ENCODE measurements at regions not wholly inside any gene's neighbourhood (a gene's known extent, or its start where the extent isn't known, plus 50 kb on each side); places are given as distances from the start of the nearest gene placed in this dataset.

DNA sequence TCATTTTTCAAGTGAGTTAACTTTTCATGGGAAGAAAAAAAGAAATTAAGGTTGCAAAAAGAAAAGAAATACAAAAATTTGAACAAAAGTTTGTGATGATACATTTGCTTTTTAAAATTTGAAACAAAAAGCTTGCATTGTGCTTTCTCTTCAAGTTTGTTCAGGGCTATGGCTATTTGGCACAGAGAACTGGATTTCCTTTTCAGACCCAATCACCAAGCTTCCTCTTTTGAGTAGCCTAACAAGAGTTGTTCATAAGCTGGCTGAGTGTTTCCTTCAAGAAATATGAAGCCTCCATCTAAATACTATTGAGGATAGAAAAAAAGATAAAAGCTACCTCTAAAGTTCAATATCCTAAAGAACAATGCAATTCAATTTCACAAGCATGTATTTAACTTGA is 787.8 kb downstream of the LIG4 start:
- no peaks in the 10 kb centered on the region for H3K9me3 ChIP-seq (ENCODE audit: control insufficient read depth, low read length)
- H3K27ac ChIP-seq (ENCODE audit: insufficient read depth, low read depth, low read length, poor library complexity, severe bottlenecking), result no peak overlapping the region
- H3K27me3 ChIP-seq (ENCODE audit: control insufficient read depth, insufficient read depth, low read length, poor library complexity, severe bottlenecking), result no peaks in the 10 kb centered on the region
- no peaks in the 10 kb centered on the region for H3K4me1 ChIP-seq (ENCODE audit: control insufficient read depth, insufficient read depth, low read length)
- H3K36me3 ChIP-seq (ENCODE audit: control insufficient read depth, insufficient read depth, low read length), result no peaks in the 10 kb centered on the region
- H3K4me3 ChIP-seq (ENCODE audit: insufficient read depth, low read depth, low read length), result no peak overlapping the region

DNA sequence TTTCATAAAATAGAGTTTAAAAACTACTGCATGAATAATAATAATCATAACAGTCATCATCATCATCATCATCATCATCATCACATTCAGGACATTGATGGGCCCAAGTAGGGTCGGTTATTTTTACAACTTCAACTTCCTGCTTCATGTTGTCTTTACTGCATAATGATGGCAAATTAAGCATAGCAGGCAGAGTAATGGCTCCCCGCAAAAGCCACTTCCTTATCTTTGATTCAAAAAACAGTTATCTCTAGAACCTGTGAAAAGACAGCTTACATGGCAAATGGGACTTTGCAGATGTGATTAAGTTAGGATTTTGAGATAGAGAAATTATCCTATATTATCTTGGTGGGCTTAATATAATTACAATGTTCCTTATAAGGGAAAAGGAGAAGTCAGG is 792.9 kb downstream of the LIG4 start:
- Histone ChIP-seq H3K27ac (ENCODE audit: insufficient read depth, low read depth, low read length, poor library complexity, severe bottlenecking) (no peak overlapping the region), H3K36me3 (ENCODE audit: control insufficient read depth, insufficient read depth, low read length) (no peaks in the 10 kb centered on the region), H3K4me1 (ENCODE audit: control insufficient read depth, insufficient read depth, low read length) (no peaks in the 10 kb centered on the region), H3K9me3 (ENCODE audit: control insufficient read depth, low read length) (no peaks in the 10 kb centered on the region), H3K27me3 (ENCODE audit: control insufficient read depth, insufficient read depth, low read length, poor library complexity, severe bottlenecking) (no peaks in the 10 kb centered on the region), H3K4me3 (ENCODE audit: insufficient read depth, low read depth, low read length) (no peak overlapping the region)
- 95 to 100% methylated on average over 2 of the region's 2 CpGs for WGBS, 2 experiments

DNA sequence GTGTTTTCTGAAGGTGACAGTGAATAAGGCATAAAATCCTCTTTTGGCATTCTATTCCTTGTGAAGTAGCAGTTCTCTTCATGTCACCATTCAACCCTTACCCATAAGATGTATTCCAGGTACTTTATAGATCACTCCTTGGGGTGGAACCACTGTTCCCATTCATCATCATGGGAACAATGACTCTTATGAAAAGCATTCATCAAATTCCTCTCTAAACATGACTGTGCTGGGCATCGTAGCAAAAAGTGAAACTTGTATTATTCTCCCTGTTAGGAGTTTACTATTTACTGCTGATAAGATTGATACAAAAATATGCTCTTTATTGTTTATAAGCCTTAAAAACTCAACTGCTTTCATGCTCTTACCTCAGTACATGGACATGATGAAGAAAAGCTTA is 793.4 kb downstream of the LIG4 start:
- H3K27ac ChIP-seq (ENCODE audit: insufficient read depth, low read depth, low read length, poor library complexity, severe bottlenecking), result no peak overlapping the region
- H3K4me1 ChIP-seq (ENCODE audit: control insufficient read depth, insufficient read depth, low read length), result no peaks in the 10 kb centered on the region
- H3K27me3 ChIP-seq (ENCODE audit: control insufficient read depth, insufficient read depth, low read length, poor library complexity, severe bottlenecking), result no peaks in the 10 kb centered on the region
- H3K9me3 ChIP-seq (ENCODE audit: control insufficient read depth, low read length), result no peaks in the 10 kb centered on the region
- H3K4me3 ChIP-seq (ENCODE audit: insufficient read depth, low read depth, low read length), result no peak overlapping the region
- WGBS, 2 experiments, result no CpG with 5 or more reads among the region's 1 CpG
- no peaks in the 10 kb centered on the region for H3K36me3 ChIP-seq (ENCODE audit: control insufficient read depth, insufficient read depth, low read length)

DNA sequence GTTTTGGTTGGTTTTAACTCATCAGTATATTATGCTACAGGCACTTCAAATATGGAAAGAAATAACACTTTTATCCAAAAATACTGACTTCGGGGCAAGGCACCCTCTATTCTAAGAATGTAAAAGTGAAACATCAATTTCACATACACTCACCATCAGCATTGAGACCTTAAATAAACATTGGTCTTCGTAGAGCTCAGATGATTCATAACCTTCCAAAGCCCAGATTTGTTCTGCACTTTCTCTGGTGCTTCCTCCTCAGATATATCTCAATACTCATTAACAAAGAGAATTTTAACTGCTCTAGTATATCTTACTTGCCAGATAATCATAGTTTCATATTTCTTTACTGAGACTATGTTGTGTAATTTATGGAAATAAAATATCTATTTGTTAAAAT is 794.3 kb downstream of the LIG4 start:
- H3K27me3 ChIP-seq (ENCODE audit: control insufficient read depth, insufficient read depth, low read length, poor library complexity, severe bottlenecking), result no peaks in the 10 kb centered on the region
- H3K27ac ChIP-seq (ENCODE audit: insufficient read depth, low read depth, low read length, poor library complexity, severe bottlenecking), result no peak overlapping the region
- no peaks in the 10 kb centered on the region for H3K4me1 ChIP-seq (ENCODE audit: control insufficient read depth, insufficient read depth, low read length)
- H3K9me3 ChIP-seq (ENCODE audit: control insufficient read depth, low read length), result no peaks in the 10 kb centered on the region
- WGBS, 2 experiments, result 89 to 98% methylated on average over 2 of the region's 2 CpGs
- H3K36me3 ChIP-seq (ENCODE audit: control insufficient read depth, insufficient read depth, low read length), result no peaks in the 10 kb centered on the region
- H3K4me3 ChIP-seq (ENCODE audit: insufficient read depth, low read depth, low read length), result no peak overlapping the region

DNA sequence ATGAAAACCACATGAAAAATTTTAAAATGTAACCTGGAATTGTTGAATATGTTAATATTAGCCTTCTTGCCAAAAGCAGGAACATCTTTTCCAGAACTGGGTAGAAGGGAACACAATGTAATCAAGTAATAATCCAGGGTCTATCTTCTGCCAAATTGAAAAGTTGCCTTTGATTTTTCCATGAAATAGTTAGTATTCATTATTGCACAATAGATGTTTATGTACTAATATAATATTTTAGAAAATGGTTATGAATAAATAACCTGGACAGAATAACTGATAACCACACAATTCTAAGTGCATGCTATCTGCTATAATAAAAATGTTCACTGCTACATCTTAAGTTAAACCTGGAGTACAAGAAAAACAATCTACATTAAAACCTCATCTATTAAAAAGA is 802.3 kb downstream of the LIG4 start:
- no peak overlapping the region for H3K4me3 ChIP-seq (ENCODE audit: insufficient read depth, low read depth, low read length)
- no peaks in the 10 kb centered on the region for H3K4me1 ChIP-seq (ENCODE audit: control insufficient read depth, insufficient read depth, low read length)
- no peaks in the 10 kb centered on the region for H3K27me3 ChIP-seq (ENCODE audit: control insufficient read depth, insufficient read depth, low read length, poor library complexity, severe bottlenecking)
- H3K36me3 ChIP-seq (ENCODE audit: control insufficient read depth, insufficient read depth, low read length), result no peaks in the 10 kb centered on the region
- no peaks in the 10 kb centered on the region for H3K9me3 ChIP-seq (ENCODE audit: control insufficient read depth, low read length)
- H3K27ac ChIP-seq (ENCODE audit: insufficient read depth, low read depth, low read length, poor library complexity, severe bottlenecking), result no peak overlapping the region

DNA sequence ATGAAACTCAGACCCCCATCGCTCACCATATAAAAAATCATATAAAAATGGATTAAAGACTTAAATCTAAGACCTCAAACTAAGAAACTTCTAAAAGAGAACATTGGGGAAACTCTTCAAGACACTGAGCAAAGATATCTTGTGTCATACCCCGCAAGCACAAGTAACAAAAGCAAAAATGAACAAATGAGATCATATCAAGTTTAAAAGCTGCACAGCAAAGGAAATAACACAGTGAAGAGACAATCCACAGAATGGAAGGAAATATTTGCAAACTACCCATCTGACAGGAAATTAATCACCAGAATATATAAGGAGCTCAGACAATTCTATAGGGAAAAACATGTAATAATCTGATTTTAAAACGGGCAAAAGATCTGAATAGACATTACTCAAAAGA is 808.3 kb downstream of the LIG4 start:
- Histone ChIP-seq H3K9me3 (ENCODE audit: control insufficient read depth, low read length) (peaks cover 2% of the 10 kb centered on the region), H3K27me3 (ENCODE audit: control insufficient read depth, insufficient read depth, low read length, poor library complexity, severe bottlenecking) (no peaks in the 10 kb centered on the region), H3K4me1 (ENCODE audit: control insufficient read depth, insufficient read depth, low read length) (no peaks in the 10 kb centered on the region), H3K36me3 (ENCODE audit: control insufficient read depth, insufficient read depth, low read length) (no peaks in the 10 kb centered on the region), H3K27ac (ENCODE audit: insufficient read depth, low read depth, low read length, poor library complexity, severe bottlenecking) (no peak overlapping the region), H3K4me3 (ENCODE audit: insufficient read depth, low read depth, low read length) (no peak overlapping the region)
- WGBS, 2 experiments, result 92 to 93% methylated on average over 2 to 3 of the region's 3 CpGs

DNA sequence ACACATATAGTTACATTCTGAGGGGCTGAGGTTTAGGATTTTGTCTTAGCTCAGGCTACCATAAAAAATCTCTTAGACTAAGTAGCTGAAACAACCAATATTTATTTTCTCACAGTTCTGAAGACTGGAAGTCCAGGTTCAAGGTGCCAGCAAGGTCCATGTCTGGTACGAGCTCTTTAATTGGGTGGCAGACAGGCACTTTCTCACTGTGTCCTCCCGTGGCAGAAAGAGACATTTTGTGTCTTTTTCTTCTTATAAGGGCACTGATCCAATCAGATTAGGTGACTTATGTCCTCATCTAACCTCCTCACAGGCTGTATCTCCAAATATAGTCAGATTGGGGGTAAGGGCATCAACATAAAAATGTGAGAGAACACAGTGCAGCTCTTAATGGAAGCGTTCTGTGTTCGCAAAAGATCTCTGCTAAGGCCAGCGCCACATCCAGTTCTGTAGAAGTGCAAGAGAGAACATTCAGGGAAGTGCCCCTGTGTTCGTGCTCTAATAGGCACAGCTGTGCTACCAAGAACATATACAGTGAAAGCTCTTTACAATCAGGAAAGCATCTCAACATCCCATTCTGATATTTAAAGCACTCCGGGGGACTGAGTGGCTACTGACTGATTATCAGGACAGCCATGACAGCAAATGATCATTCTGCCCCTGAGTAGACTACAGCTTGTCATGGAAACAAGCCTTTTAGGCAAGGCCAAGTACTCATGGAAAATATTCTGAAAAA is 819.2 kb downstream of the LIG4 start:
- H3K27ac ChIP-seq (ENCODE audit: insufficient read depth, low read depth, low read length, poor library complexity, severe bottlenecking), result no peak overlapping the region
- H3K27me3 ChIP-seq (ENCODE audit: control insufficient read depth, insufficient read depth, low read length, poor library complexity, severe bottlenecking), result no peaks in the 10 kb centered on the region
- no peaks in the 10 kb centered on the region for H3K4me1 ChIP-seq (ENCODE audit: control insufficient read depth, insufficient read depth, low read length)
- WGBS, 2 experiments, result 94 to 96% methylated on average over 7 of the region's 7 CpGs
- no peaks in the 10 kb centered on the region for H3K9me3 ChIP-seq (ENCODE audit: control insufficient read depth, low read length)
- no peak overlapping the region for H3K4me3 ChIP-seq (ENCODE audit: insufficient read depth, low read depth, low read length)
- no peaks in the 10 kb centered on the region for H3K36me3 ChIP-seq (ENCODE audit: control insufficient read depth, insufficient read depth, low read length)

DNA sequence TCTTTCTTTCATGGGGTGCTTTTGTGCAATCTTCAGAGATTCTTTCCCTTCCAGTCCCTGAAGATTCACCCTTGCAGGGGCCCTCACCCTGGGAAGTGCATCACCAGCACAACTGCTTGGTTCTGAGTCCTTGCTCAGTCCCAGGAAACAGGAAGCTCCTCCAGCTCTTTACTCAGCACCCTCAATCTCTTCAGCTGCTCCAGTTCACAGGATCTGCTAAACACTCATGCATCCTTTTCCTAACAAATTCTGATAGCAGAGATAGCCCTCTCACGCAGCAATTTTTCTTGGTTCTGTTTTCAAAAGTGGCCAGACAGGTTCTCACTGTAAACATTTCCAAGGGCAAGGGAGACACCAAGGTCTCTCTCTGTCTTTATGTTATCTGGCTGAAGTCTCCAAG is 823.1 kb downstream of the LIG4 start:
- WGBS, 2 experiments, result 84 to 97% methylated on average over 1 of the region's 1 CpG
- Histone ChIP-seq H3K27ac (ENCODE audit: insufficient read depth, low read depth, low read length, poor library complexity, severe bottlenecking) (no peak overlapping the region), H3K4me3 (ENCODE audit: insufficient read depth, low read depth, low read length) (no peak overlapping the region), H3K4me1 (ENCODE audit: control insufficient read depth, insufficient read depth, low read length) (peaks cover 2% of the 10 kb centered on the region), H3K27me3 (ENCODE audit: control insufficient read depth, insufficient read depth, low read length, poor library complexity, severe bottlenecking) (no peaks in the 10 kb centered on the region), H3K9me3 (ENCODE audit: control insufficient read depth, low read length) (no peaks in the 10 kb centered on the region), H3K36me3 (ENCODE audit: control insufficient read depth, insufficient read depth, low read length) (no peaks in the 10 kb centered on the region)

DNA sequence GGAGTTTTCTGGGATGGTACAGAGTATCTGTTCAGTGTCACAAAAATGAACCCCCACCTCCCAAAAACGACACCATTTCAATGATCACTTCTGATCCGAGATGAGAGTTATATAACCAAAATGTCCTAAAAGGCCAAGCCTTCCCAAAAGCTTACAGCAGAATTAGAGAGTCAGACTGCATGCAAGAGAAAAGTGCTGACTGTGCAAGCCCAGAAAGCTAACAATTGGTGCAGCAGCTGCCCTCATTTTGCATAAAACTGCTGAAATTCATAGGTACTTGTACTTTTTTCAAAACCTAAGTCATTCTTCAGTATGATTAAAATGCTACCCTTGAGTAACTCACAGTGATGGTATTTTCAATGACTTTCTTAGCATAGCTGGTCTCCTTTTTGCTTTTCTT is 819.6 kb upstream of the ARGLU1 start:
- Histone ChIP-seq H3K4me3 (ENCODE audit: insufficient read depth, low read depth, low read length) (no peak overlapping the region), H3K4me1 (ENCODE audit: control insufficient read depth, insufficient read depth, low read length) (peaks cover 5% of the 10 kb centered on the region), H3K36me3 (ENCODE audit: control insufficient read depth, insufficient read depth, low read length) (no peaks in the 10 kb centered on the region), H3K27ac (ENCODE audit: insufficient read depth, low read depth, low read length, poor library complexity, severe bottlenecking) (no peak overlapping the region), H3K27me3 (ENCODE audit: control insufficient read depth, insufficient read depth, low read length, poor library complexity, severe bottlenecking) (no peaks in the 10 kb centered on the region), H3K9me3 (ENCODE audit: control insufficient read depth, low read length) (no peaks in the 10 kb centered on the region)
- 71 to 79% methylated on average over 2 of the region's 2 CpGs for WGBS, 2 experiments

DNA sequence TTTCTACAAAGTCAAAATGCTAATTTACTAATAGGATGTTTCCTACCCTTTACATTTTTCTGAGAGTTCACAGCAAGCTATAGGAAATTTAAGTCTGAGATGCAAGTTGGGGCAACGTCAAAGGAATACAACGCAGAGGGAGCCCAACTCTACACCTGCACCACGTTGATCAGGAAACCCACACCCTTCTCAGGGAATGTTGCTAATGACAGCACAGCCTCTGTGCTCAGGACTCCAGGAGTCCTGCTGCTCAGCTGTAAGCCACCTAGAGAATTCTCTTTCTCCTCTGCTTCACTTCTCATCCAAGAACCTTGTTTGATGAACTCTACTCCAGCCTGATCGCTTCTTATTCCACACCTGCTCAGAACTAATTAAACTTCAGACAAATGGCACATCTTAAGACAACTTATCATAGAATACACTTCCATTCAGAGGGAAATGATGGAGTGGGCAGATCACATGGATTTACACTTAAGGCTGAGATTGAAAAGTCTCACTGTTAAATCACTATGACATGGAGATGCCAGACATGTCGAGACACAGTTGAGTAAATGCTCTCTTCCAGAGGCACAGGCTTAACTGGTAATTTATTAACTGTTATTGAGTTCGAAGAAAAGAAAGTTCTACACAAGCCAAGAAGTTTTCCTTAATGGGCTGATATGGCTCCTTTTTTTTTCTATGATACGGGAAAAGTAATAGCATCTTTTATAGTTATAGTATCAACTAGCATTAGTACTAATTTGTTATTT is 811.6 kb upstream of the ARGLU1 start:
- Histone ChIP-seq H3K4me1 (ENCODE audit: control insufficient read depth, insufficient read depth, low read length) (no peaks in the 10 kb centered on the region), H3K4me3 (ENCODE audit: insufficient read depth, low read depth, low read length) (no peak overlapping the region), H3K27ac (ENCODE audit: insufficient read depth, low read depth, low read length, poor library complexity, severe bottlenecking) (no peak overlapping the region), H3K9me3 (ENCODE audit: control insufficient read depth, low read length) (no peaks in the 10 kb centered on the region), H3K36me3 (ENCODE audit: control insufficient read depth, insufficient read depth, low read length) (no peaks in the 10 kb centered on the region), H3K27me3 (ENCODE audit: control insufficient read depth, insufficient read depth, low read length, poor library complexity, severe bottlenecking) (no peaks in the 10 kb centered on the region)
- WGBS, 2 experiments, result 78 to 88% methylated on average over 6 of the region's 7 CpGs
